Coronary artery (tissue), 2 donors: ENCODE measurements at regions not wholly inside any gene's neighbourhood (a gene's known extent, or its start where the extent isn't known, plus 50 kb on each side); places are given as distances from the start of the nearest gene placed in this dataset.

ENCODE experiments used
- DNase-seq: peaks from one replicate; pipeline ENCODE4 v3.0.0-alpha.2; 2017; ENCODE audit warnings: low spot score
- H3K27ac ChIP-seq, 2 donors: fragments of 200-600 bp; sonication (generic); one replicate each; pipeline ENCODE4 v1.5.1; 2016 to 2019
- H3K4me3 ChIP-seq: fragments of 200-600 bp; sonication (generic); 2 replicates; pipeline ENCODE4 v1.5.1; 2016; ENCODE audit warnings: mild to moderate bottlenecking, moderate library complexity
- TF ChIP-seq, protein P1 (sequence below): fragments of 200-600 bp; sonication (generic); IDR thresholded peaks from one replicate; pipeline ENCODE4 v1.5.1; 2019; ENCODE audit warnings: antibody characterized with exemption

DNA sequence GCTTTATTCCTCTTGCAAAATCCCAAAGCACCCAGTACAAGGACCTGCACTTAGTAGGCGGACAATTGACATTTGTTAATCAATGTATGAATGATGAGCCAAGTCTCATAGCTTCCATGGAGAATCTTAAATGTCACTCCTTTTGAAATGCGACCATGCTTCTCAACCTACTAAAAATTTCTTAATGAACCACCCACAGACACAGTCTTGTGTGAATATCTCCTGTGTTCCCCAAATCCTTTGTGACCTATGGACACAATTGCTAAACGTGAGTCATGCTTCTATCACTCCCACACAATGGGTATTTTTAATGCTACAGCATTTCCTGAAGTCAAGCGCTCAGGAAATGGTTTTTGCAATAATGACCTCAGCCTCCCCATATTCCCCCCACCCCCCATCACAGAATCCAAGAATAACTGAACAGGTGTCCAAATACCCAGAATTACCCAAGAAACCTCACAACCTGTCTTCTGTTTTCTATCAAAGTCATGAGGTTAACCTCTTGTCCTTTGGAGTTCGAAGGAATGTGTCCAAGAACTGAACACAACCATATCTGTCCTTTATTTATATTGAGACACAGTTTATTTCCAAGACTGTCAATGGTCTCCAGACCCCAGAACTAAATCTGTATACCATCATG lies 163.6 kb upstream of the PLEKHG7 start:
- Histone ChIP-seq H3K27ac (peak overlapping the region in 1 of 2 donors; percentile 30), H3K4me3 (no peak overlapping the region)
- DNase-seq, result no peak
- TF ChIP-seq, protein P1, sequence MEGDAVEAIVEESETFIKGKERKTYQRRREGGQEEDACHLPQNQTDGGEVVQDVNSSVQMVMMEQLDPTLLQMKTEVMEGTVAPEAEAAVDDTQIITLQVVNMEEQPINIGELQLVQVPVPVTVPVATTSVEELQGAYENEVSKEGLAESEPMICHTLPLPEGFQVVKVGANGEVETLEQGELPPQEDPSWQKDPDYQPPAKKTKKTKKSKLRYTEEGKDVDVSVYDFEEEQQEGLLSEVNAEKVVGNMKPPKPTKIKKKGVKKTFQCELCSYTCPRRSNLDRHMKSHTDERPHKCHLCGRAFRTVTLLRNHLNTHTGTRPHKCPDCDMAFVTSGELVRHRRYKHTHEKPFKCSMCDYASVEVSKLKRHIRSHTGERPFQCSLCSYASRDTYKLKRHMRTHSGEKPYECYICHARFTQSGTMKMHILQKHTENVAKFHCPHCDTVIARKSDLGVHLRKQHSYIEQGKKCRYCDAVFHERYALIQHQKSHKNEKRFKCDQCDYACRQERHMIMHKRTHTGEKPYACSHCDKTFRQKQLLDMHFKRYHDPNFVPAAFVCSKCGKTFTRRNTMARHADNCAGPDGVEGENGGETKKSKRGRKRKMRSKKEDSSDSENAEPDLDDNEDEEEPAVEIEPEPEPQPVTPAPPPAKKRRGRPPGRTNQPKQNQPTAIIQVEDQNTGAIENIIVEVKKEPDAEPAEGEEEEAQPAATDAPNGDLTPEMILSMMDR, result no peak

DNA sequence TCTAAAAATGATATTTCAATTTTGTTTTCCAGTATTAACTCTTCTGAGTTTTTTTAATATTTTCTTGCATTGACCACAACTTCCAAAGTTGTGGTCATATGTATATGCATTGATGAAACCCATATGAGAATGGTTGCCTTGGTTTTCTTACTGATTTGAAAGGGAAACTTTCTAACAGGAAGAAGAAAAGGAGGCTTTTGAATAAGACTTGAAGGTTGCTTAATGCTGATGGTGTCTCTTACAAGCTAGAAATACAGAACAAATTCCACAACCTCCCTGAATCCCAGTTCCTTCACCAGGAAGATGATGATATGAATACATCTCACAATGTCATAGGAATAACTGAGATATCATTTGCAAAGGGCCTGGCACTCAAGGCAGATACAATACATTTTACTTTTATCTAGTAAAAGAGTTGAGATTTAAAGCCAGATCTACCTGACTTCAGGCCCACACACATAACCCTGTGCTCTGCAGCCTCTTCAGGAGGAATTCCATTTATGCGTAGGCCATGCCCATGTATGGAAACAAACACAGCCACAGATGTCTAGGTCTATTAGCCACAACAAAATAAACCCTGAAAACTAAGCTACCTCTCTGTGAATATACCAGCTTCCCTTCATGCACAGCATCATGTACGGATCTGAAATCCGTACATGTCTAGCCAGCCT lies 165.4 kb upstream of the PLEKHG7 start:
- H3K27ac ChIP-seq, result no peak overlapping the region
- TF ChIP-seq, protein P1, result no peak
- no peak overlapping the region for H3K4me3 ChIP-seq
- DNase-seq, result no peak

DNA sequence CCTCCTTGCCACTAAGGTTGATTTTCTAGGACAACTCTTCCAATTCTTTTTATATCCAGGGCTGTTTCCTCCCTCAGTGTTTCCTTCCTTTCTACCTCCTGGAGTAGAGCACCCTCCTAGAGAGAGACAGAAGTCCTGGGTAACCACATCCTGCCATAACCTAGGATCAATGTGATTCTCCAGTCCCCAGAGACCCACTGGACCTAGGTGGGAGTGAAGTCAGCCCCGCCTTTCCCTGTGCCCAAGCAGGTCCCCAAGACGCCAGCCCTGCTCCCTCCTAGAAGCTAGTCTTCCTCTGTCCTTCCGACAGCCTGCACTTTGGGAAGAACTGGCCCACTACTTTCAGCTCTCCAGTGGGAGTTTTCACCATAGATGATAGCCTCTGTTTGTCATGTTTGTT lies 166.8 kb upstream of the PLEKHG7 start:
- Histone ChIP-seq H3K4me3 (no peak overlapping the region), H3K27ac (no peak overlapping the region)
- TF ChIP-seq, protein P1, result no peak
- DNase-seq, result no peak

DNA sequence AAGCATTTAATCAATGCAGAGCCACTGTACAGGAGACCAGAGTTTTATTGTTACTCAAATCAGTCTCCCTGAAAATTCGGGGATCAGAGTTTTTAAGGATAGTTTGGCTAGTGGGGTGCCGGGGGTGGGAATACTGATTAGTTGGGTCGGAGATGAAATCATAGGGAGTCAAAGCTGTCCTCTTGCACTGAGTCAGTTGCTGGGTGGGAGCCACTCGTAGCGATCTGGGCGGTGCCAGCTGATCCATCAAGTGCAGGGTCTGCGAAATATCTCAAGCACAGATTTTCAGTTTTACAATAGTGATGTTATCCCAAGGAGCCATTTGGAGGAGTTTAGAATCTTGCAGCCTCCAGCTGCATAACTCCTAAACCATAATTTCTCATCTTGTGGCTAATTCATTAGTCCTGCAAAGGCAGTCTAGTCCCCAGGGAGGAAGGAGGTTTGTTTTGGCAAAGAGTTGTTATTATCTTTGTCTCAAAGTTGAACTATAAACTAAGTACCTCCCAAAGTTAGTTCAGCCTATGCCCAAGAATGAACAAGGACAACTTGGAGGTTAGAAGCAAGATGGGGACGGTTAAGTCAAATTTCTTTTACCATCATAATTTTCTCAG lies 169.4 kb upstream of the PLEKHG7 start:
- no peak overlapping the region for H3K27ac ChIP-seq
- TF ChIP-seq, protein P1, result no peak
- H3K4me3 ChIP-seq, result no peak overlapping the region
- DNase-seq, result no peak

DNA sequence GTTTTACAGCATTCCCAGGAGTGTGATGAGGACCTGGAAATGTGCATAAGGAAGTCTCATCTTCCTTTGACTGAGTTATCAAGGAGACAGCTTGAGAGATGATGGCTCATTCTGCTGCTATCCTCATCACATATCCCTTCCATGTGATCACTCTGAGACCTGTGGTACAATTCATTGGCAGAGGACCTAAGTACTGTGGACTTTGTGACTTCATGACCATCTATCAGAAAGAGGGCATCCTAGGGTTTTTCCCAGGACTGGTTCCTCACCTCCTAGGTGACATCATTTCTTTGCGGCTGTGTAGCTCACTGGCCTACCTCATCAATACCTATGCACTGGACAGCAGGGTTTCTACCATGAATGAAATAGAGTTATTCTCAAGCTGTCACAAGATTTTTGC lies 172.1 kb upstream of the PLEKHG7 start:
- TF ChIP-seq, protein P1, result no peak
- no peak overlapping the region for H3K4me3 ChIP-seq
- DNase-seq, result no peak
- H3K27ac ChIP-seq, result no peak overlapping the region

DNA sequence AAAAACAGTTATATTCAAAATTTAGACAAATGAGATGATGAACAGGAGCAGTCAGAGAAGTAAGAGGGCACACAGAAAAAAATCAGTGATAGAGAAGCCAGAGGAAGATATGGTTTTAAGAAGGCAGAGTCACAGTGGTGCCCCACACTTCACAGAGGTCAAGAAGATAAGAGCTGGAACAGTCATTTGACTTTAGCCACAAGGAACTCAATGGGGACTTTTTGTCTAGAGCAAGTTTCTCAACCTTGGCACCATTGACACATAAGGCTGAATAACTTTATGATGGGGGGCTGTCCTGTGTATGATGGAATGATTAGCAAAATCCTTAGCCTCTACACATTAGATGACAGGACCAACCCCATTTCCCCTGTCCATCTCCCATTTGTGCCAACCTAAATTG lies 172.8 kb upstream of the PLEKHG7 start:
- no peak overlapping the region for H3K4me3 ChIP-seq
- TF ChIP-seq, protein P1, result no peak
- H3K27ac ChIP-seq, result no peak overlapping the region
- DNase-seq, result no peak

DNA sequence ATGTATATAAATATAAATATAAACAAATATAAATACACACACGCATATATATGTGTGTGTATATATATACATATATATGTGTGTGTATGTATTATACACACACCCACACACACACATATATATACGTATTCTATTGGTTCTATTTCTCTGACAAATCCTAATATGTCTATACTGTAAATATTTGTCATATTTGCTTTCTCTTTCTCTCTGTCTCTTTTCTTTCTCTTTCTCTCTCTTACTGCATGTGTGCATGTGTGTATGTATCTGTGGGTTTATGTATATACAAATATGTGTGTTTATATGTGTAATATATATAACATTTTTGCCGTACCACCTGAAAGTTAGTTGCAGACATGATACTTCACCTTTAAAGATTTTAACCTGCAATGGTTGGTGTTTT lies 174.2 kb upstream of the PLEKHG7 start:
- TF ChIP-seq, protein P1, result no peak

More for the DNA sequence above, 174.2 kb upstream of the PLEKHG7 start:
- DNase-seq, result no peak
- Histone ChIP-seq H3K4me3 (no peak overlapping the region), H3K27ac (no peak overlapping the region)
